ENCODE measurements at regions not wholly inside any gene's neighbourhood (a gene's known extent, or its start where the extent isn't known, plus 50 kb on each side); places are given as distances from the start of the nearest gene placed in this dataset.
"Not testable (repeated sequence)": the region's sequence is repeated elsewhere in the genome, so short reads cannot be mapped to it uniquely, and the experiment has no call there.

- POLR2A ChIA-PET: no interaction called here
- no peak for DNase-seq
- no peaks in the 10 kb centered on the region for H3K4me1 ChIP-seq (ENCODE audit: control extremely low read depth in 1 of 4, control insufficient read depth in 4 of 4, insufficient read depth in 4 of 4, low read length in 3 of 4)
- no peak overlapping the region for H3K4me3 ChIP-seq (ENCODE audit: control insufficient read depth in 1 of 7, extremely low read depth in 1 of 7, insufficient read depth in 4 of 7, low read depth in 2 of 7, low read length in 6 of 7)
- CTCF ChIA-PET: no interaction called here
- no peak overlapping the region for H3K27ac ChIP-seq (ENCODE audit: insufficient read depth in 1 of 2, low read depth in 1 of 2, low read length in 2 of 2, poor library complexity in 1 of 2, severe bottlenecking in 2 of 2)
- peaks cover 0 to 2% (median 0%) of the 10 kb centered on the region in 5 experiments for H3K9me3 ChIP-seq (ENCODE audit: control extremely low read depth in 1 of 5, control insufficient read depth in 4 of 5, insufficient read depth in 2 of 5, low read depth in 1 of 5, low read length in 4 of 5)
- H3K27me3 ChIP-seq (replicated peaks in 2 of 5; ENCODE audit: control insufficient read depth in 4 of 5, insufficient read depth in 5 of 5, low read length in 4 of 5): no peaks in the 10 kb centered on the region
- no CpG with 5 or more reads among the region's 2 CpGs for WGBS (ENCODE audit: insufficient coverage)
- H3K36me3 ChIP-seq (ENCODE audit: control insufficient read depth in 4 of 4, insufficient read depth in 4 of 4, low read length in 3 of 4): no peaks in the 10 kb centered on the region
These were observed 367.4 kb upstream of the SNX7 start for GRCh38 chr1:98294127-98294526.

GRCh38 chr1:98292994-98293393 is 368.5 kb upstream of the SNX7 start:
- Histone ChIP-seq H3K27me3 (replicated peaks in 2 of 5; ENCODE audit: control insufficient read depth in 4 of 5, insufficient read depth in 5 of 5, low read length in 4 of 5) (no peaks in the 10 kb centered on the region), H3K4me1 (ENCODE audit: control extremely low read depth in 1 of 4, control insufficient read depth in 4 of 4, insufficient read depth in 4 of 4, low read length in 3 of 4) (peaks cover 0 to 2% (median 0%) of the 10 kb centered on the region in 4 experiments), H3K4me3 (ENCODE audit: control insufficient read depth in 1 of 7, extremely low read depth in 1 of 7, insufficient read depth in 4 of 7, low read depth in 2 of 7, low read length in 6 of 7) (no peak overlapping the region), H3K9me3 (ENCODE audit: control extremely low read depth in 1 of 5, control insufficient read depth in 4 of 5, insufficient read depth in 2 of 5, low read depth in 1 of 5, low read length in 4 of 5) (peaks cover 0 to 2% (median 0%) of the 10 kb centered on the region in 5 experiments), H3K36me3 (ENCODE audit: control insufficient read depth in 4 of 4, insufficient read depth in 4 of 4, low read length in 3 of 4) (no peaks in the 10 kb centered on the region), H3K27ac (ENCODE audit: insufficient read depth in 1 of 2, low read depth in 1 of 2, low read length in 2 of 2, poor library complexity in 1 of 2, severe bottlenecking in 2 of 2) (no peak overlapping the region)
- POLR2A ChIA-PET: no interaction called here
- DNase-seq: no peak
- CTCF ChIA-PET: no interaction called here

GRCh38 chr1:98289311-98289710 is 368.5 kb upstream of the DPYD start:
- CTCF ChIA-PET: no interaction called here
- DNase-seq: no peak
- peaks cover 0 to 5% (median 0%) of the 10 kb centered on the region in 4 experiments for H3K4me1 ChIP-seq (ENCODE audit: control extremely low read depth in 1 of 4, control insufficient read depth in 4 of 4, insufficient read depth in 4 of 4, low read length in 3 of 4)
- H3K9me3 ChIP-seq (ENCODE audit: control extremely low read depth in 1 of 5, control insufficient read depth in 4 of 5, insufficient read depth in 2 of 5, low read depth in 1 of 5, low read length in 4 of 5): peaks cover 0 to 1% (median 0%) of the 10 kb centered on the region in 5 experiments
- no peak overlapping the region for H3K4me3 ChIP-seq (ENCODE audit: control insufficient read depth in 1 of 7, extremely low read depth in 1 of 7, insufficient read depth in 4 of 7, low read depth in 2 of 7, low read length in 6 of 7)
- no peak overlapping the region for H3K27ac ChIP-seq (ENCODE audit: insufficient read depth in 1 of 2, low read depth in 1 of 2, low read length in 2 of 2, poor library complexity in 1 of 2, severe bottlenecking in 2 of 2)
- no peaks in the 10 kb centered on the region for H3K27me3 ChIP-seq (replicated peaks in 2 of 5; ENCODE audit: control insufficient read depth in 4 of 5, insufficient read depth in 5 of 5, low read length in 4 of 5)
- no CpG with 5 or more reads among the region's 1 CpG for WGBS (ENCODE audit: insufficient coverage)
- POLR2A ChIA-PET: no interaction called here
- no peaks in the 10 kb centered on the region for H3K36me3 ChIP-seq (ENCODE audit: control insufficient read depth in 4 of 4, insufficient read depth in 4 of 4, low read length in 3 of 4)

GRCh38 chr1:98288494-98288893 is 367.7 kb upstream of the DPYD start:
- WGBS (ENCODE audit: insufficient coverage): no CpG with 5 or more reads among the region's 2 CpGs
- Histone ChIP-seq H3K4me1 (ENCODE audit: control extremely low read depth in 1 of 4, control insufficient read depth in 4 of 4, insufficient read depth in 4 of 4, low read length in 3 of 4) (peaks cover 0 to 5% (median 0%) of the 10 kb centered on the region in 4 experiments), H3K4me3 (ENCODE audit: control insufficient read depth in 1 of 7, extremely low read depth in 1 of 7, insufficient read depth in 4 of 7, low read depth in 2 of 7, low read length in 6 of 7) (no peak overlapping the region), H3K9me3 (ENCODE audit: control extremely low read depth in 1 of 5, control insufficient read depth in 4 of 5, insufficient read depth in 2 of 5, low read depth in 1 of 5, low read length in 4 of 5) (no peaks in the 10 kb centered on the region), H3K36me3 (ENCODE audit: control insufficient read depth in 4 of 4, insufficient read depth in 4 of 4, low read length in 3 of 4) (no peaks in the 10 kb centered on the region), H3K27ac (ENCODE audit: insufficient read depth in 1 of 2, low read depth in 1 of 2, low read length in 2 of 2, poor library complexity in 1 of 2, severe bottlenecking in 2 of 2) (no peak overlapping the region), H3K27me3 (replicated peaks in 2 of 5; ENCODE audit: control insufficient read depth in 4 of 5, insufficient read depth in 5 of 5, low read length in 4 of 5) (no peaks in the 10 kb centered on the region)
- ChIA-PET POLR2A (no interaction called here), CTCF (interaction anchor here (0.6 kb wide), 1 partner anchor 1160 kb away, joined by 3 read pairs; no protein-coding TSS in a partner anchor)
- peak in 2 of 3 donors; percentile 13 to 17 for DNase-seq

- no peak overlapping the region for H3K27ac ChIP-seq (ENCODE audit: insufficient read depth in 1 of 2, low read depth in 1 of 2, low read length in 2 of 2, poor library complexity in 1 of 2, severe bottlenecking in 2 of 2)
These were observed 366.8 kb upstream of the DPYD start for GRCh38 chr1:98287626-98288025.

GRCh38 chr1:98286656-98287055 is 365.8 kb upstream of the DPYD start:
- no peak overlapping the region for H3K4me3 ChIP-seq (ENCODE audit: control insufficient read depth in 1 of 7, extremely low read depth in 1 of 7, insufficient read depth in 4 of 7, low read depth in 2 of 7, low read length in 6 of 7)
- no CpG with 5 or more reads among the region's 1 CpG for WGBS (ENCODE audit: insufficient coverage)

More at GRCh38 chr1:98287626-98288025, 366.8 kb upstream of the DPYD start:
- H3K9me3 ChIP-seq (ENCODE audit: control extremely low read depth in 1 of 5, control insufficient read depth in 4 of 5, insufficient read depth in 2 of 5, low read depth in 1 of 5, low read length in 4 of 5): no peaks in the 10 kb centered on the region
- no peaks in the 10 kb centered on the region for H3K36me3 ChIP-seq (ENCODE audit: control insufficient read depth in 4 of 4, insufficient read depth in 4 of 4, low read length in 3 of 4)
- H3K27me3 ChIP-seq (replicated peaks in 2 of 5; ENCODE audit: control insufficient read depth in 4 of 5, insufficient read depth in 5 of 5, low read length in 4 of 5): no peaks in the 10 kb centered on the region
- H3K4me1 ChIP-seq (ENCODE audit: control extremely low read depth in 1 of 4, control insufficient read depth in 4 of 4, insufficient read depth in 4 of 4, low read length in 3 of 4): peaks cover 0 to 5% (median 0%) of the 10 kb centered on the region in 4 experiments
- ChIA-PET POLR2A (interaction anchor here (0.6 kb wide), 1 partner anchor 96 kb away, joined by 3 read pairs; no protein-coding TSS in a partner anchor), CTCF (no interaction called here)
- H3K4me3 ChIP-seq (ENCODE audit: control insufficient read depth in 1 of 7, extremely low read depth in 1 of 7, insufficient read depth in 4 of 7, low read depth in 2 of 7, low read length in 6 of 7): no peak overlapping the region
- no CpG with 5 or more reads among the region's 2 CpGs for WGBS (ENCODE audit: insufficient coverage)
- no peak for DNase-seq

GRCh38 chr1:98285286-98285685 is 364.5 kb upstream of the DPYD start:
- H3K4me1 ChIP-seq (ENCODE audit: control extremely low read depth in 1 of 4, control insufficient read depth in 4 of 4, insufficient read depth in 4 of 4, low read length in 3 of 4); POLR2A ChIA-PET; CTCF ChIA-PET; H3K27ac ChIP-seq (ENCODE audit: insufficient read depth in 1 of 2, low read depth in 1 of 2, low read length in 2 of 2, poor library complexity in 1 of 2, severe bottlenecking in 2 of 2); H3K9me3 ChIP-seq (ENCODE audit: control extremely low read depth in 1 of 5, control insufficient read depth in 4 of 5, insufficient read depth in 2 of 5, low read depth in 1 of 5, low read length in 4 of 5); H3K27me3 ChIP-seq (replicated peaks in 2 of 5; ENCODE audit: control insufficient read depth in 4 of 5, insufficient read depth in 5 of 5, low read length in 4 of 5); H3K36me3 ChIP-seq (ENCODE audit: control insufficient read depth in 4 of 4, insufficient read depth in 4 of 4, low read length in 3 of 4); H3K4me3 ChIP-seq (ENCODE audit: control insufficient read depth in 1 of 7, extremely low read depth in 1 of 7, insufficient read depth in 4 of 7, low read depth in 2 of 7, low read length in 6 of 7): not testable (repeated sequence)
- WGBS (ENCODE audit: insufficient coverage): no CpG with 5 or more reads among the region's 2 CpGs
- DNase-seq: peak in 2 of 3 donors; percentile 33 to 43

More at GRCh38 chr1:98286656-98287055, 365.8 kb upstream of the DPYD start:
- Histone ChIP-seq H3K27ac (ENCODE audit: insufficient read depth in 1 of 2, low read depth in 1 of 2, low read length in 2 of 2, poor library complexity in 1 of 2, severe bottlenecking in 2 of 2) (no peak overlapping the region), H3K9me3 (ENCODE audit: control extremely low read depth in 1 of 5, control insufficient read depth in 4 of 5, insufficient read depth in 2 of 5, low read depth in 1 of 5, low read length in 4 of 5) (no peaks in the 10 kb centered on the region), H3K36me3 (ENCODE audit: control insufficient read depth in 4 of 4, insufficient read depth in 4 of 4, low read length in 3 of 4) (no peaks in the 10 kb centered on the region), H3K27me3 (replicated peaks in 2 of 5; ENCODE audit: control insufficient read depth in 4 of 5, insufficient read depth in 5 of 5, low read length in 4 of 5) (no peaks in the 10 kb centered on the region), H3K4me1 (ENCODE audit: control extremely low read depth in 1 of 4, control insufficient read depth in 4 of 4, insufficient read depth in 4 of 4, low read length in 3 of 4) (peaks cover 0 to 5% (median 0%) of the 10 kb centered on the region in 4 experiments)
- DNase-seq: peak in 2 of 3 donors; percentile 7 to 29
- CTCF ChIA-PET: no interaction called here
- POLR2A ChIA-PET: no interaction called here

All from common myeloid progenitor, CD34-positive (primary cell).